Progenitor cell of endocrine pancreas (in vitro differentiated cells): ENCODE measurements at regions not wholly inside any gene's neighbourhood (a gene's known extent, or its start where the extent isn't known, plus 50 kb on each side); places are given as distances from the start of the nearest gene placed in this dataset.
"Not testable (repeated sequence)": the region's sequence is repeated elsewhere in the genome, so short reads cannot be mapped to it uniquely, and the experiment has no call there.

Experiments used
- DNase-seq: peaks from one replicate; pipeline ENCODE4 v3.0.0; 2021; ENCODE audit warnings: low spot score; ENCODE audit not compliant: unreplicated experiment
- H3K27ac Mint-ChIP-seq: 2 replicates; pipeline ENCODE4 v1.8.0; 2021; ENCODE audit warnings: mild to moderate bottlenecking, moderate library complexity, mixed read lengths
- H3K27me3 Mint-ChIP-seq: 2 replicates; pipeline ENCODE4 v1.8.0; 2021; ENCODE audit warnings: mixed read lengths
- H3K36me3 Mint-ChIP-seq: 2 replicates; pipeline ENCODE4 v1.8.0; 2022; ENCODE audit warnings: mixed read lengths; ENCODE audit not compliant: insufficient read depth
- H3K4me1 Mint-ChIP-seq: 2 replicates; pipeline ENCODE4 v1.8.0; 2021; ENCODE audit warnings: low read depth, mixed read lengths
- H3K4me3 Mint-ChIP-seq: 2 replicates; pipeline ENCODE4 v1.8.0; 2021; ENCODE audit warnings: low read depth, mild to moderate bottlenecking, moderate library complexity, mixed read lengths
- H3K9me3 Mint-ChIP-seq: 2 replicates; pipeline ENCODE4 v1.8.0; 2021; ENCODE audit warnings: low read depth, mixed read lengths
- TF ChIP-seq, protein P1 (sequence below): fragments of 200-600 bp; sonication (generic); IDR thresholded peaks from one replicate; pipeline ENCODE4 v1.5.0; 2021; ENCODE audit warnings: antibody characterized with exemption, mild to moderate bottlenecking; ENCODE audit not compliant: unreplicated experiment

DNA sequence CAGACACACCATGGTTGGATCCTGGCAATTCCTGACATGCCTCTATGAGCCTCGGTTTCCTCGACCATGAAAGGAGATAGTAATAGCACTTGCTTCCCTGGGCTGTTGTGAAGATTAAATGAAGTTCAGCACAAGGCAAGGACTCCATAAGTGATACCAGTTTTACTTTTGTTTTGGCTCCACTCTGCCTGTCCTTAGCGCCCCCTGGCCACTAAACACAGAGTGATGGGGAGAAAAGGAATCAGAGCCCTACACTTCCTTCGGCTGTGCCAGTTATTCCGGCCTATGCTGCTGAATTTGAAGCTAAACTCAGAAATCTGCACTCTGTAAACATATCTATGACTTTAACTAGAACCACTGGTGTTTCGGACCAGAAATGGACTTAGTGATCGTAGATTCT, 173.8 kb downstream of the C12orf75 start:
- H3K4me1 Mint-ChIP-seq = no peaks in the 10 kb centered on the region
- H3K27me3 Mint-ChIP-seq = no peaks in the 10 kb centered on the region
- no peak for DNase-seq
- no peak overlapping the region for H3K4me3 Mint-ChIP-seq
- TF ChIP-seq, protein P1, sequence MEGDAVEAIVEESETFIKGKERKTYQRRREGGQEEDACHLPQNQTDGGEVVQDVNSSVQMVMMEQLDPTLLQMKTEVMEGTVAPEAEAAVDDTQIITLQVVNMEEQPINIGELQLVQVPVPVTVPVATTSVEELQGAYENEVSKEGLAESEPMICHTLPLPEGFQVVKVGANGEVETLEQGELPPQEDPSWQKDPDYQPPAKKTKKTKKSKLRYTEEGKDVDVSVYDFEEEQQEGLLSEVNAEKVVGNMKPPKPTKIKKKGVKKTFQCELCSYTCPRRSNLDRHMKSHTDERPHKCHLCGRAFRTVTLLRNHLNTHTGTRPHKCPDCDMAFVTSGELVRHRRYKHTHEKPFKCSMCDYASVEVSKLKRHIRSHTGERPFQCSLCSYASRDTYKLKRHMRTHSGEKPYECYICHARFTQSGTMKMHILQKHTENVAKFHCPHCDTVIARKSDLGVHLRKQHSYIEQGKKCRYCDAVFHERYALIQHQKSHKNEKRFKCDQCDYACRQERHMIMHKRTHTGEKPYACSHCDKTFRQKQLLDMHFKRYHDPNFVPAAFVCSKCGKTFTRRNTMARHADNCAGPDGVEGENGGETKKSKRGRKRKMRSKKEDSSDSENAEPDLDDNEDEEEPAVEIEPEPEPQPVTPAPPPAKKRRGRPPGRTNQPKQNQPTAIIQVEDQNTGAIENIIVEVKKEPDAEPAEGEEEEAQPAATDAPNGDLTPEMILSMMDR = no peak
- H3K9me3 Mint-ChIP-seq = peaks cover 3% of the 10 kb centered on the region
- H3K36me3 Mint-ChIP-seq = peaks cover 4% of the 10 kb centered on the region
- H3K27ac Mint-ChIP-seq = no peak overlapping the region

DNA sequence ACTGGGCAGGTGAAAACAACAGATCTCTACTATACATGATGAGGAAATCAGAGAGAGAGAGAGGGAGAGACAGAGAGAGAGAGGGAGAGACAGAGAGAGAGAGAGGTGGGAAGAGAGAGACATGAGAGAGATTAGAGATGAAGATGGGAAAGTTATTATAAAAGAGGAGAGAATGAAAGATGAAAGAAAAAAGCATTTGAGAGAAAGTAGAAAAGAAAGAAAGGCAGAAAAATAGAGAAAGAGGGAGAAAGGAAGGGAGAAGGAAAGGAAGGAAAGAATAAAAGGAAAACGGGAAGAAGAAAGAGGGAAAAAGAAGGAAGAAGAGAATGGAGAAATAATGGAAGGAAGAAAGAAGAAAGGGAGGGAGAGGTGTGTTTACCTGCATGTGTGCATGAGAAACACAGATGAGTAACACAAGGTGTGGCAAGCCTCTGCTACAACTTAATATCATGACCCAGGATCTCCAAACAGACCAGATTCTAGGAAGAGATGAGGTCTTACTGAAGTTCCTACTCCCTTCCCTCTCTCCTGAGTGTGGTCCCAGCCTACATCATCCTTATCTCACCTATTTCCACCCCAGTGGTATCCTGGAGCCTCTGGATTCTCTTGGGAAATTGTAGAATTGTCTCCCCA, 176.3 kb downstream of the C12orf75 start:
- Mint-ChIP-seq H3K4me1 (no peaks in the 10 kb centered on the region), H3K27me3 (no peaks in the 10 kb centered on the region), H3K9me3 (no peaks in the 10 kb centered on the region), H3K4me3 (no peak overlapping the region), H3K27ac (no peak overlapping the region), H3K36me3 (no peaks in the 10 kb centered on the region)
- DNase-seq = no peak
- TF ChIP-seq, protein P1 = no peak

DNA sequence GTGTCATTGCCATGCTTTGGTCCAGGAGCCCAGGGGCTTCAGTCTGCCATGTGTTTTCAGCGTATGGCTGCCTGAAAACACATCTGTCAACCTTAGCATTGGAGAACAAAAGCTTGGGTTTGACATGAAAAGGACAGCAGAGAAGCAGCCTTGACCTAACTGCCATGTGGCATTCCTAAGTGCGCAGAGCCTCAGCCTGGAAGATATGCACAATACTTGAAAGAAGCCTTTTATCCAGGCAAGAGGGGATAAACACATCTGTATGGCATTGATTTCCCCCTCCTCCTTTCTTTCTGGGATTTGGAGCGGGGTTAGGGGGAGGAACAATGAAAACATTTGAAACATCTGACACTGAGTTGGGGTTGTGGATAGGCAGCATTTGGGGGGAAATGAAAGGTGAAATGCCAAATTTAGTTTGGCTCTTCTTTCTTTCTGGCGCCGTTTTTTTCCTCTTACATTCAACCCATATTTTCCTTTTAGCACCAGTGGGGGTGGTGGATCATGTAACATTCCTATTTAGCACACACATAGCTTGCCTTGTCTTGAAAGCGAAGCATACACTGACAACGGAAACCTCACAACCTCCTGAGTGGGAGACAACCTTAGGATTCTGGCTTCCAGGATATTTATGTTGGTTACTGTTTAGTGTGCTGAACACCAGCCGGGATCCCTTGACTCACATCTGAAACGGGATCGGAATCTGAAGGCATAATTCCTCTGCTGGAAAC, 177.0 kb downstream of the C12orf75 start:
- TF ChIP-seq, protein P1 = no peak
- Mint-ChIP-seq H3K27ac (no peak overlapping the region), H3K4me3 (no peak overlapping the region), H3K36me3 (no peaks in the 10 kb centered on the region), H3K4me1 (no peaks in the 10 kb centered on the region), H3K9me3 (no peaks in the 10 kb centered on the region), H3K27me3 (no peaks in the 10 kb centered on the region)
- DNase-seq = no peak

DNA sequence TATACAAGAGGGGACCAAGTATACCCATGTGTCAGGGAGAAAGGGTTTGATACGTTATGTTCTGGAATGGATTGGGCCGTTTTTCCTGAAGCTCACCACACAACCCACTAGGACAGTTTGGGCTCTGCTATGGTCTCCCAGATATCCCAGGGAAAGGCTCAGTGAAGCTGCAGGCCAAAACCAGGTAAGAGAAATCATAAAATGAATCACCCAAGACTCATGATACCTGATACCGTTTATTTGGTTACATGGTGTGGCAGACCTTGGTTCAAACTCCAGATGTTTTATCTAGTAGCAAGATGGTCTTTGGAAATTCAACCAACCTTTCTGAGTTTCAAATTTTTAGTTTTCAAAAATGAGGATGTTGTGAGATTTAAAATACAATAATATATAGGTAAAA, 177.6 kb downstream of the C12orf75 start:
- Mint-ChIP-seq H3K27ac (no peak overlapping the region), H3K27me3 (no peaks in the 10 kb centered on the region), H3K4me3 (no peak overlapping the region), H3K36me3 (no peaks in the 10 kb centered on the region), H3K9me3 (no peaks in the 10 kb centered on the region), H3K4me1 (no peaks in the 10 kb centered on the region)
- no peak for DNase-seq
- TF ChIP-seq, protein P1 = no peak

DNA sequence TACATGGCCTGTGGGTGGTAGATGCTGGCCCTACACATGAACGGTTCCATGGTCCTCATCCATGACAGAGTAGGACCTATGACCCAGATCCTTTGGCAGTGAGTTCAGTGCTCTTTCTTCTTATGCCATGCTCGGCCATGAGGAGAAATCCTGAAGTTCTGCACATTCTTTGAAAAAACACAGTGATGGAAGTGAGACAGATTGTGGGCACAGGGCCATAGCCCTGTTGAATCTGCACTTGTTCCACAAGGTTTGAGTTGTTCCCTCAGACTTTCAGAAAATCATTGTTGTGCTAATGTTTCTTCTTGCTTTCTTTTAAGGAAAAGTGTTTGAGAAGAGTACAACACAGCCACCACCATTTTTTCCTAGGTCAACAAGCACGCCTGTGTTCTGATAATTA, 180.0 kb downstream of the C12orf75 start:
- H3K4me3 Mint-ChIP-seq = no peak overlapping the region
- H3K9me3 Mint-ChIP-seq = no peaks in the 10 kb centered on the region
- DNase-seq = no peak
- no peak overlapping the region for H3K27ac Mint-ChIP-seq
- no peaks in the 10 kb centered on the region for H3K27me3 Mint-ChIP-seq
- TF ChIP-seq, protein P1 = no peak
- H3K36me3 Mint-ChIP-seq = peaks cover 2% of the 10 kb centered on the region
- H3K4me1 Mint-ChIP-seq = no peaks in the 10 kb centered on the region

DNA sequence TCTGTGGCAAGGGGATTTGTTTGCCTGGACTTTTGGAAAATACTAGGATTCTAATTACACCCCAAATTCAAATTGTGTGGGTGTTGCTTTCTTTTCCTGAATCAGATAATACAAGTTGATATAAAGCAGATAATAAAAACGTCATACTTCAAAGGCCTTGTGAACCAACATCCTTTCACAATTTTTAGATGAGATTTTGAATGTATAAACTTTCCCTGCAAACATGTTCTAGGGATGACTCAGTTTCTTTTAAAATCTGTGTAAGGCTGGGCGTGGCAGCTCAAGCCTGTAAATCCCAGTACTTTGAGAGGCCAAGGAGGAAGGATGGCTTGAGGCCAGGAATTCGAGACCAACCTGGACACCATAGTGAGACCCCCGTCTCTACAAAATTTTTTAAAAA, 182.4 kb downstream of the C12orf75 start:
- H3K27ac Mint-ChIP-seq, H3K9me3 Mint-ChIP-seq, H3K27me3 Mint-ChIP-seq: not testable (repeated sequence)

More for the DNA sequence above, 182.4 kb downstream of the C12orf75 start:
- not testable (repeated sequence) for H3K36me3 Mint-ChIP-seq, H3K4me3 Mint-ChIP-seq, H3K4me1 Mint-ChIP-seq, DNase-seq
